NCI-H524 treated with DMSO at 0.1 percent for 48 hours (cell line): ENCODE measurements at regions not wholly inside any gene's neighbourhood (a gene's known extent, or its start where the extent isn't known, plus 50 kb on each side); places are given as distances from the start of the nearest gene placed in this dataset.

Experiments used
- DNase-seq: peaks from one replicate; lab custom pipeline; 2025; lab: John Stamatoyannopoulos, UW

DNA sequence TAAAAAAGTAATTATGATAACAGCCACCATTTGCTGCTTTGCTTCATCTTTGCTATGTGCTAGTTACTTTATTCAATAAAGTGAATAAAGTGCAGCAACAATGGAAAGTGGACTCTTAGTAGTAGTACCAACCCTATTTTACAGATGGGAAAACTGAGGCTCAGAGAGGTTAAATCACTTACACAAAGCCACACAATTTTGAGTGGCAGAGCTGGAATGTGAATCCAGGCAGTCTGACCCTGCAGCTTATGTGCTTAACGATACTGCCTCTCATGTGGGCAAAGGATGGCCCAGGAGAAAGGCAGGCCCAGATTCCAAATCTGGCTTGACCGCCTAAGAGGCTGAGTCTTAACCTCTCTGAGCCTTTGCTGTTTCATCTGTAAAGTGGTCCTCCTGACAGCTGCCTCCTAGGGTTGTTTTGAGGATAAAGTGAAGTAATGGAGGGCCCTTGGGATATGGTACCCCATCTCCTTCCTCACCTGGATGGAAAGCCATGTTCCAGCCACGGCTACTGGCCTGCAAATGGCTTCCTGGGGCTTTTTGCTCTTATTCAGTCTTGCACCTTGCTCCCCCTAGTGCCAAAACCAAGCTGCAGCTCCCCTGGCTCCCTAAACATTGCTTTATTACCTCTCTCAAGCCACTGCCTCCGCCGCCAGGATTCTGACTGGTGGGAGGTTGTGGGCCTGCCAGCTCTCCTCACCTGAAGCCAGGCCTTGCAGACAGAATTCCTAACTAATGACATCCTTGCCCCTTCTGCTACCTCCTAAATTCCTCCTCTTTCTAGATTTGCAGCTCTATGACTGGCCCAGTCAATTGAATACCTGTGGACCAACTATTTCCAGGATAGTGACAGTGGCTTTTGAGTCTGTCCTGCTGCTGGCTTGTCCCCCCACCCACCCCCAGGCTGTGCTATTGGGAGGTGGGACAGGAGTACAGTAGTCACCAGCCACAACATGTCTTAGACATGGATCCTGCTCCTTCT is 283.3 kb upstream of the PWP1 start:
- DNase-seq = no peak

DNA sequence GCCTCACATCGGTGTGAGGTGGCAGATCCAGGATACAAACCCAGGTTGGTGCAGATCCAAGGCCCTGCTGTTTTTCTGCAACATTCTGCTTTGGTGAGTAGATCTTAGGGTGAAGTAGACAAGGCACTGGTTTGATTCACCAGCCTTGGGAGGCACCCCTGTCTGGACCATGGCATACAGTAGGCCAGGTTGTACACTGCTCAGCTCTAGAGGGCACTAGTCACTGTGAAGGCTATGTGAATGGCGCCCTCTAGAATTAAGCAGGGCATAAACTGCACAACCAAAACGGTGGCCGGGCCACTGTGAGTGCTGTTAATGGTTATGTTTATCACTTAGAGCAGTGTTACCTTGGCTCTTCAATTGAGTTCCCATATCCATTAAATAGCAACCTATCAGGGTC is 280.6 kb upstream of the PWP1 start:
- DNase-seq = no peak

DNA sequence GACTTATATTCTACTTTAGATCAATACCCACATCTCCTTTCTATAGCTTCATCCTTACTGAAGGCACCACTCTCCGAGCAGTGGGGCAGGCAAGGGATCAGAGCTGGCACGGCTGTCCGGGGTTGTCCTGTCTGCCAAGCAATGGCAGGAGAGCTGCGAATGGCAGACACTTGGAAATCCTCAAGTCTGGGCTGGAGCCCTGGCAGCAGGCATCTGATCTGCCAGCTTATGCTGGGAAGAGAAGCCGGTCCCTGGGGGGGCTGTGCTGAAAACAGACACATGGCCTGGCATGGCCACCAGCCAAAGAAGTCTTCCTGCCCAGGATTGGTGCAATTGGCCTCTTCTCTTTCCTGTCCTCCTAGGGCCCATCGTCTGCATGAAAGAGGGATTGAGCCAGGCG is 280.2 kb upstream of the PWP1 start:
- DNase-seq = no peak

DNA sequence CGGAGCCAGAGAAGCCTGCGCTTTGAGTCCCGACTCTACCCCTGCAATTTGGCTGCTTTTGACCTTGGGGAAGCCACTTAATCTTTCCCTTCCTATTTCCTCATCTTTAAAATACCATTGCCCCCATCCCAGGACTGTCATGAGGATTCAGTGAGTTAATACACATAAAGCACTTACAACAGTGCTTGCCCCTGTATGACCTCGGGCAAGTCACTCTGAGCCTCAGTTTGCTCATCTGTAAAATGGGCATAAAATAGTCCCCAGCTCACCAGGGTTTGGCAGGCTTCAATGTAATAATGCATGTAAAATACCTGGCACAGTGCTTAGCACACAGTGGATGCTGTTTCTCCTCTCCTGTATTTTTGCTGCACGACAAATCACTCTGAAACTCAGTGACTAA is 278.7 kb upstream of the PWP1 start:
- DNase-seq = no peak

DNA sequence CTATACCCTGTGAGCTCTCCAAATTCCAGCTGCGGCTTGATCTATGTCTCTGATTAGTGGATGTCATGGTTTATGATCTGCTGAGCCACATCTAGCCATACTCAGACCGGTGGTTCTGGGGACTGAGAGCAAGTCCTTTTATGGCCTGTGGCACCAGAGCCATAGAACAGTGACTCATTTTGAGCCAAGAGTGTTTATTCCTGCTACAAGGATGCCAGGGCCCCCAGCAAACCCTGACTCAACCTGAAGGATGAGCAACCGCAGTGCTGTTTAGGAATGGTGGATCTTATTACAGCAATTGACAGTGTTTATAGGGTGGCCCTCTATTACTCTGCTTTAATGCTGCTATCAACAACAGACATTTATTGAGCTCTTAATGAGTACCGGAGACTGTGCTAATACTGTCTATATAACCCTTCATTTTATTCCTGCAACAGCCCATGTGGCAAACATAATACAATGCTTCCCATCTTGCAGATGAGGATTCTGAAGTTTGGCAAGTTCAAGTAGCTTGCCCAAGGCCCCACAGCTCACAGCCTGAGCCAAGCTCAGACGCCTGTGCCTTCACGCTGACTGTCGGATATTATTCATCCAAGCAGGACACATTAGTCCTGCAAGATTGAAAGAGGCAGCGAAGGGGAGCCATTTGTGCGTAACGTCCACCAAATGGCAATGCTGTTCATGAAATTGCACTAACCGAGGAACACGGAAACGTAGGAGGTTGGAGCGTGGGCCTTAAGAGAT is 273.6 kb upstream of the PWP1 start:
- DNase-seq = no peak

DNA sequence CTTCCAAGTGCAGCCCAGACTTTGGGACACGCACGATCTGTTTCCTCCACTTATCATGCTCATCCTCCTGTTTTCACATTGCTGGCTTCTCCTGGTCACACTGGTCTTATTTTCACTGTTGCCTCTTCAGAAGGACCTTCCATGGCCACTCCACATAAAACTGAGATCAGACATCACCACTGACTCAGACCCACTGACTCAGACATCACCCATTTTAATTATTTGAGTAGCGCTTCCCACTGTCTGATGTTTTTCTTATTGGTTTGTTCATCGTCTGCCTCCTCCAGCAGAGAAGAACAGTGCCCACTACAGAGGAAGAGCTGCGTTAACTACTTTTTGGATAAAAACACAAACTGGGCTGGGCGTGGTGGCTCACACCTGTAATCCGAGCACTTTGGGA is 270.5 kb upstream of the PWP1 start:
- DNase-seq = no peak

DNA sequence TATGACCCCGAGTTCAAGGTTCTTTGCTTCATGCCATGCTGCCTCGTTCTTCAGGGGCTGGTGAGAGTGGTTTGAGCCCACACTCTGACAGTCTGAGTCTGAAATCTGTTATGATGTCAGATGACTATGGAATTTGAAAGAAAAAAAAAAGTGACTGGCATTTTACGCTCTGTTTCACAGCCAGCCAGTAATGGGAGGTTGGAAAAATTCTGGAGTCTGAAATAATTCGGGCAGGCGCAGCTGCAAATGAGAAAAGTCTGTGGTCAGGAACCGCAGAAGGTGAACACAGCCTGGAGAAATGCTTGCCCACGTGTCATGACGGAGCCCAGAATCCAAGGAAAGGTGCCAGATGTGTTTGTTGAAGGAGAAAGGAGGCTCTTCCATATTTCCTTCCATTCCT is 269.8 kb upstream of the PWP1 start:
- no peak for DNase-seq

DNA sequence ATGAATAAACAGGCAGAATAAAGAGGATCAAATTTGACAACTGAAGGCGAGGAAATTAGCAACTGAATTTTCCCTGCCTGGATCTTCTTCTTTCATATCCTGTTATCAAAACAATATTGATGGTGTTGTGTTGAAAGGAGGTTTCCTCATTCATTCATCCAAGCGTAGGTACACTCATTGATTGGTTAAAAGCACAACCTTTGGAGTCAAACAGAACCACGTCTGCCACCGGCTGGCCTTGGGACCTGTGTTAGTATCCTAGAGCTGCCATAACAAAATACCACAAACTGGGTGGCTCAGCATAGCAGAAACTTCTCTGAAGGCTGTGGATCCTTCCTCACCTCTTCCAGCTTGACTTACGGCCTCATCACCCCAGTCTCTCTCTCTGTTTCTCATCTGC is 268.6 kb upstream of the PWP1 start:
- no peak for DNase-seq

DNA sequence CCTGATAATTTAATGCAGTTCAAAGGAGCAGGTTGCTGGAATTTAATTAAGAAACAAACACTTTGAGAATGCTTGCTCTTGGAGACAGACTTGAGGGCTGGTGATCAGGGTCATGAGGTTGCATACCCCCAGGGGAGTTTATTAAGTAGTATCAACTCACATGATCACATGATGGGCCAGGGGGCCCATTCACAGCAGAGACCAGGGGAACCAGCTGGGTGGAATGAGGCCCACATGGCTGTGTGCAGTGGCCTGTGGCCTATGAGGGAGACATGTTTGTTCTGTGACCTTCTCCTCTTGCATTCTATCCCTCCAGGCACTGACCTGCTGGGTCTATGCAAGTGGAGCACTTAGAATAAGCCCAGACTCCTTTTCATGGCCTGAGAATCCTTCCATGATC is 266.6 kb upstream of the PWP1 start:
- peak; percentile 87 for DNase-seq

DNA sequence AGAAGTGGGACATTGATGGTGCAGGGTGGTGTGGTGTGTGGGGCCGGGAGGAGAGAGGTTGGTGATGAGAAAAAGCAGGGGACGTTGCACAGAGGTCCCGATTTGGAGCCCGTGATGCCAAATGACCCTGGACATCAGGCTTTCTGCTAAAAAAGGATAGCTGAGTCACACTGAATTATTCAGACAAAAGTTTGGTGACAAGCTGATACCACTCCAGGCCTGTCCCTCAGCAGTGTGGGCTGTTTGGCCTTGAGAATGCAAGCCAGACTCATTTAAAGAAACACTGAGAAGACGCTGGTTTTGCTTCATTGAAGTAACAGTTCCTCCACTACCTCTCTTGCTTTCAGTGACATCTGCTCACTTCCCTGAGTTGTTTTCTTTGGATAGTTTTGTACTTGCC is 262.1 kb upstream of the PWP1 start:
- DNase-seq = no peak

DNA sequence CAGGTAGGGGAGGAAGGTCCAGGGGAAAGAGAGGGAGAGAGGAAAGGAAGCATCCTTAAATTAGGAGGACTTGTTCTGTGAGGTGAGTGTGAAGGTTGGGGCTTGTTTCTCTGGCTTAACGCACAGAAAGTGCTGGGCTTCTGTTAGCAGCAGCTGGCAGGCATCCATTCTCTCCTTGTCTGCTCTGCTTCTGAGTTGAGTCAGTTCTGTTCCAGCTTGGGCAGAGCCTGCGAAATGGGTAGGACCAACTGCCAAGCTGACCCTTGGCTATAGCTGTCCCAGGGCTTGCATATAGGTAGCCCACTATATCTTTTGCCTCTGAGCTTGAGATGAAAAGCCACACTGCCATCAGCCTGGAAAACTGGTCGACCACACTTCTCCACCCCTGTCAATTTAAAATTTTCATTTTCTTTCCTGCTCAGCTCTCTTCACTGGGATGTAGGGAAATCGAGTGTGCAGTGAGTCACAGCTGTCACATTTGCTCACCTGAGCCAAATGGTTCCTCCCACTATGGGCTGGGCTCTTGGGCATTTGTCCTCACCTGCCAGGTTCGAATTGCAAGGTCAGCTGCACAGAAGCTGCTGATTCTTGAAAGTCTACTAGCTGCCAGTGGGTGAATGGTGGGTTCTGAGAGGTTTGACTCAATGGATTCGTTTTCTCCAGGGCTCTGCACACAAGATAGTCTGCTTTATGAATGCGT is 256.4 kb upstream of the PWP1 start:
- DNase-seq = no peak

DNA sequence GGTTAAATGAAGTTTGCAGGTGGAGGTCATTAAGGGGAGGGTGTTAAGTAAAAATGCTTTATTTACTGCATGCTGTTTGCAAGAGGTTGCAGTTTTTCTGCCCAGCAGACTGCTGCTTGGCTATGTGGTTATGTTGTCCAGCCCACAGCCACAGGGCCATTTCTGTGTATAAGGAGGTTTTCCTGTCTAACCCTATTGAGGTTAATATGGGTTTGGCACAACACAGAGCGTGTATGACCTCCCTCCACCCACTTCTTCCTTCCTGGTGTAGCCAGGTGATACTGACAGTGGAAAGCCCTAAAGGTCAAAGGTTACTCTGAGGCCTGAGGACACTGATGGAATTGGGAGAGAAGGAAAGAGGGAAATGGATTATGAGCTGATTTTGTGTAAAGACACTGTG is 253.7 kb upstream of the PWP1 start:
- no peak for DNase-seq

DNA sequence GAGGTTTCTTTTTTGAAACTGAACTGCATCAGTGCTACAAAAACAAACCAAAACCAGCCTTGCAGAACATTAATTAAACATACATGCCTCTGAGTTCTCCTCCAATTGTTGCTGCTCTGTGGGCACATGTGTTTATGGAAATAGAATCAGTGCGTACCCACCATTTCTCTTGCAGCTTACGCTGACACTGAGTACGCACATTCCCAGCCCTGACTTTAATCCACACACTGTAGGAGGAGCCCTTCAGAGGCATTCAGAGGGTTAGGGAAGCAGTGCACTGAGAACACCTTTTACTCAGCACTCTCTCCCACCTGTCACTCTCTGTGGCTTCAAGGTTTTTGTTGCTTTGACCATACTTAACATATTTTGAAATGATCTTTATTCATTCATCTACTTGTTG is 250.5 kb upstream of the PWP1 start:
- DNase-seq = no peak

DNA sequence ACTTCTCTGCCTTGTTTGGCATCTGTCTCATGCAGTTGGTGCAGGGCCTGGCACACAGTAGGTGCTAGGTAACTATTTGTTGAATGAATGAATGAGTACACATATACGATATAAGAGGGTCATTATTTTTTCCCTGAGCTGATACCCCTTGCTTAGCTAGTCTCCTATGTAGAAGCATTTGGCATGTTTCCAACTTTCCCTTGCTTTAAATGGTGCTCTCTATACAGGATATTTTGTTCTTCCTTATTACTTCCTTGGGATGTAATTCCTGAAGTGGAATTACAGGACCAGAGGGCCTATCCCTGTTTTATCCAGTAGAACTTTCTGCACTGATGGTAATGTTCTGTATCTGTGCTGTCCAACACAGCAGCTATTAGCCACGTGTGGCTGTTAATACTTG is 250.1 kb upstream of the PWP1 start:
- DNase-seq = no peak

DNA sequence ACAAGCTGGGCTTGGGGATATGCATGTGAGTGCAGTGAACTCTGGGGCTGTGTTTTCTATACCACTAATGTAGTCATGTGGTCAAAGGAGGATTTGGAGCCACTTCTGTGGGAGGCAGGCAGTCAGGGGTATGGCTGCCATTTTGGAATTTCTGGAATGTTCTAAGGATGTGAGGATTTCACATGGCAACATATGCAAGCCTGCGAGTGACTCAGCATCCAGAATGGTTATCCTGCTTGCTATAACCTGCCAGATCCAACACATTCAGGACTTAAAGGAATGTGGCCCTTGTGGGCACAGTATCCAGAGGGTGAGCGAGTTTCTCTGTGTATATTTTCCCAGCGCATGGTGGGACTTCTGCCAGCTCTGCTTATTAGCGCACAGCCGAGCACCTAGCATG is 249.2 kb upstream of the PWP1 start:
- no peak for DNase-seq

DNA sequence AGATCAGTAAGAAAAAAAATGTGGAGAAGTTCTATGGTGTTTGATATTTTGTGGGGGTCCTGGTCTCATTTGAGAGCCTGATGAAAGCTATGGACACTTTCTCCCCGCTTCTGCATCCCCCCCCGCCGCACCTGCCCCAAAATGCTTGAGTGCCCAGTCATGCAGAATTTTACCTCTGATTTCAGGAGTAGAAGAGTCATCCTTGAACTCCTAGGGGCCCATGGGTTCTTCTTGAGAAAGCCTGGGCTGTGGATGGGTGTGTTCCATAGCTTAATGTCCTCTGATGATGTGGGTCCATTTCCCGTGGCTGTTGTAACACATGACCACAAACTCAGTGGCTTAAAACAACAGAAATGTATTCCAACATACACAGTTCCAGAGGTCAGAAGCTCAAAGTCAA is 248.8 kb upstream of the PWP1 start:
- DNase-seq = no peak

DNA sequence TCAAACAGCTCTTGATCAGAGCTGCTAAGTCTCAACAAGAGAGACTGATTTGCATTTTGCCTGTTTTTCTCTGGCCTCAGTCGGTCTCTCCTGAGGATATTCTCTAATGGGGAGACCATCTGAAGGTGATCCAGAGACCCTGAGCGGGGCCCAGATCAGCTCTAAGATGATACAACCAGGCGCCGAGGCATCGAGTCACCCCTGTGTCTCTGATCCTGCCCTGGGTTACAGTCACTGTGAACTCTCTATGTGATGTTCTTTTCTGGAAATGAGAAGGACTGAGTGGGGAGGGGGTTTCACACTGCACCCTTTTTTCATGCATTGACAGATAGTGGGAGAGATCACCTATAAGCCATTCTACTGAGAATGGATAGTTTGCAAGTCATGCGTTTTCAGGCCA is 247.6 kb upstream of the PWP1 start:
- DNase-seq = no peak

DNA sequence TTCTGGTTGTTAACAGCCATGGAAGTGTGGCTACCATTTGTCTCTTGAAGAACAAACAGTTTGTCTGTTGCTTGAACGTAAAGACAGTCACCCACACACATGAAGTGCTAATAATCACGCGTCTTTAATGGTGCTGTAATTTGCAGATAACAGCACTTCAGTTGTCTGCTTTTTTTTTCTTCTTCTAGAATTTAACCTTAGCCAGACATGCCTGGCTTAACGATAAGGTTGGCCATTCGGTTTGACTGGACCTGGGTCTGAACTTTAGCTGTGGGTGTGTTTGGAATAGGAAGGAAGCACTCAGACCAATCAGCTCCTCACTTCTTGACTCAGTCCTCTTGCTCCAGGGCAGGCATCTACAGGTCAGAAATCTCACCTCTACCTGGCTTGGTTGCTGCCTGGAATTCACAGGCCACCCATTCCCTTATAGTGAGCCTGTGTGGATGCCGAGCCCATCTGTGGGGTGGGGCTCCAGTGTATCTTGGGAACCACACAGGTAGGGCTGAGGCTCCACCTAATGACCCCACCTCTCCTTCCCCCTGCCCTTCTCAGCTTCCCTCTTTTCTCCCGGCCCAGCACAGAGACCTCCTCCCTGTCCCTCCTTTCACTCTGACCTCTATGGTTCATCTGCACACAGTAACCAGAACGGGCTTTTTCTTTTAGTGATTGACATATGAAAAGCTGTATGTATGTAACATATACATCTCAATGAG is 246.4 kb upstream of the PWP1 start:
- no peak for DNase-seq

DNA sequence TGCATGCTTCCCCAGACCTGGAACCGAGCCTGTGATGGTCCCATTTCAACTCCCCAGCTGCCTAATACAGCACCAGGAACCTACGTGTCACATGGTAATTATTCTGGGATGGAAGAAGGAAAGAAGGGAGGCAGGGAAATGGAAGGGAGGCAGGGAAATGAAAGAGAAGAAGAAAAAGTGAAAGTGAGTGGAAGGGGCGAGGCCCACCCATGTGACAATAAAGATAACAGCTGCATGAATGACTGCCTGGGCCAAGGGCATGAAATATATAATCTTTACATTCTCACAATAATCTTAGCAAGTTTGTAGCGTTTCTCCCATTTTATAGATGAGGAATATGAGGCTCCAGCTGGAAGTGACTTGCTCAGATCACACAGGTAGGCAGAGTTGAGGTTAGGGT is 245.0 kb upstream of the PWP1 start:
- no peak for DNase-seq

DNA sequence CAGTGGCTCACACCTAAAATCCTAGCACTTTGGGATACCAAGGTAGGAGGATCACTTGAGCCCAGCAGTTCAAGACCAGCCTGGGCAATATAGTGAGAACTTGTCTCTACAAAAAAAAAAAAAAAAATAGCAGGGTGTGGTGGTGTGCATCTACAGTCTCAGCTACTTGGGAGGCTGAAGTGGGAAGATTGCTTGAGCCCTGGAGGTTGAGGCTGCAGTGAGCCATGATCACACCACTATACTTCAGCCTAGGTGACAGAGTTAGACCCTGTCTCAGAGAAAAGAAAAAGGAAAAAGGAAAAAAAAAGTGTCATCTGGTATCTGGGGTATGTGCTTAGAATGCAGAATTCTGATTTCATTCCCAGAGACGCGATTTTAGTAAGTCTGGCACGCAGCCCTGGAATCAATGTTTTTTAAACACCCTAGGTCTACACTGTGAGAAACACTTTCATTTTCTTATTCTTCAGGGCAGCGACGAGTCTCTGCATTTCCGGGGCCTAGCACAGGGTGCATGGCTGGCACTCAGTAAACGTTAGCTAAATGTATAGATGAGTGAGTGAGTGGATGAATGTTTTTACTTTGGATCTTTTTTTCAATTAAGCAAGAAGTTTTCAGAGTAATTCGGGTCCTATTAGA is 243.8 kb upstream of the PWP1 start:
- no peak for DNase-seq

DNA sequence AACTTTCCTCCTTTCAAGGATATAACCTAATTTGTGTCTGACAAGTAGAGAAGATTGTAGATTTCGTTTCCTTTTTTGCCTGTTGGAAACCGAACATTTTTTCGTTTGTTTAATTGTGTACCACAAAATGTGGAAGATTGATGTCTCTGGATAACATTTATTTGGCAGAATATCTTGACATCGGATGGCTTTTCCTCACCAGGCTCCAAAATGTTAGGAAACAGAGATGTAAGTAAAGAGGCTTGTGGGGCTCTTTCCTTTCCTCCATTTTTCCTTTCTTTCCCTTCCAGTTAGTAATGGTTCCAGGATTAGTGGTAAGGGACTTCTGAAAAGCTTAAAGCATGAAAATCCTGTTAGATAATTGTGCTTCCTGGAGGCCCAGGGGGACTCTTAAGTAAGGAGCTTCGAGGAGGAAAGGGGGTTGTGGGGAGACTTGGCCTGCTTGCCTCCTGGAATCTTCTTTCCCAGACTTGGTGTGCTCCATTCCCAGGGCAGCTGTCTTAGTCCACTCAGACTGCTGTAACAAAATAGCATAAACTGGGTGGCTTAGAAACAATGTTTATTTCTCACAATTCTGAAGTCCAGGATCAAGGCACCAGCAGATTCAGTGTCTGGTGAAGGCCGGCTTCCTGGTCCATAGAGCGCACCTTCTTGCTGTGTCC is 243.1 kb upstream of the PWP1 start:
- DNase-seq = no peak
